IPS-18a (cell line): ENCODE measurements at regions not wholly inside any gene's neighbourhood (a gene's known extent, or its start where the extent isn't known, plus 50 kb on each side); places are given as distances from the start of the nearest gene placed in this dataset.

Source experiments
- H3K27ac ChIP-seq: one replicate; pipeline ENCODE4 v1.5.1; 2013; ENCODE audit warnings: low read length
- H3K27me3 ChIP-seq: one replicate; pipeline ENCODE4 v1.6.1; 2013; ENCODE audit warnings: mild to moderate bottlenecking, low read length; ENCODE audit not compliant: control insufficient read depth, insufficient read depth
- H3K36me3 ChIP-seq: one replicate; pipeline ENCODE4 v1.6.1; 2013; ENCODE audit warnings: low read depth, low read length; ENCODE audit not compliant: control insufficient read depth
- H3K4me1 ChIP-seq: one replicate; pipeline ENCODE4 v1.6.1; 2013; ENCODE audit warnings: low read depth, low read length; ENCODE audit not compliant: control insufficient read depth
- H3K4me3 ChIP-seq: one replicate; pipeline ENCODE4 v1.5.1; 2013; ENCODE audit warnings: low read length
- H3K9ac ChIP-seq: one replicate; pipeline ENCODE4 v1.6.1; 2013; ENCODE audit warnings: mild to moderate bottlenecking, low read length, moderate library complexity
- H3K9me3 ChIP-seq: one replicate; pipeline ENCODE4 v1.6.1; 2013; ENCODE audit warnings: low read depth, low read length; ENCODE audit not compliant: control insufficient read depth

DNA sequence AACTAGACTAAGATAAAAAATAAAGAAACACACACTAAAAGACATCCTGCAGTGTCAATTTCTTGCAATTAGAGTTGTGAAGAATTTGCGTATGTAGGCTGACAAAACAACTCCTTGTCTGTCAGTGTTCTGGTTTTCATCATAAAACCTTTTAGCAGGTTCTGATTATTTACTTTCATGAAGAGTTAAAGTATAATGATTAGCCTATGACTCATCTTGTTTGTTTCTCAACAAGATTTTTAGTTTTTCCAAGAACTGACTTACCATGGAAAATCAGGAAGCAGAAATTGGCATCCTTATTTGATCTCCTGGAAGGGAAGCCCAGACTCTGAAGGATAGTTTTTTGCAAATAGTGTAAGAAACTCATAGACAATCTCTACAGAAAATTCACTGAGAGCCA lies 848.7 kb upstream of the PCDH9 start:
- H3K36me3 ChIP-seq: no peaks in the 10 kb centered on the region
- H3K4me3 ChIP-seq: no peak overlapping the region
- H3K27me3 ChIP-seq: no peaks in the 10 kb centered on the region
- H3K9ac ChIP-seq: no peak overlapping the region
- H3K4me1 ChIP-seq: no peaks in the 10 kb centered on the region
- H3K27ac ChIP-seq: no peak overlapping the region
- no peaks in the 10 kb centered on the region for H3K9me3 ChIP-seq

DNA sequence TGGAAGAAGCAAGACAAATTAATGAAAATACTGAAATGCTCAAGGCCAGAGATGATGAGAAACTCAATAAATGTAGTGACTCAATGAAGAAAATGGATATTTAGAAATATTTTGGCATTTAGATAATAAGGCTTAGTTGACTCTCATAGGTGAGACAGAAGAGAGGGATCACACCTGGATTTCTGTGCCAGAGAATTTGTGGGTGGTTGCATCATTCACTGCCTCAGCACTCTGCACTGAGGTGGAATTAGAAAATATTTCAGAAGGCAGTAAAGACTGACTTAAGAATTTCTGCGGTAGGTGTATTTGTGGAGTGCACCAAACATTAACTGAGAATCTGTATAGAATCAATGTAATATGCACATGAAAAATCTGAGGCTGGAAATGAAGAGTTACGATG lies 848.3 kb upstream of the PCDH9 start:
- H3K4me3 ChIP-seq: no peak overlapping the region
- no peak overlapping the region for H3K9ac ChIP-seq
- no peaks in the 10 kb centered on the region for H3K9me3 ChIP-seq
- no peaks in the 10 kb centered on the region for H3K4me1 ChIP-seq
- H3K27ac ChIP-seq: no peak overlapping the region
- H3K36me3 ChIP-seq: no peaks in the 10 kb centered on the region
- H3K27me3 ChIP-seq: no peaks in the 10 kb centered on the region

DNA sequence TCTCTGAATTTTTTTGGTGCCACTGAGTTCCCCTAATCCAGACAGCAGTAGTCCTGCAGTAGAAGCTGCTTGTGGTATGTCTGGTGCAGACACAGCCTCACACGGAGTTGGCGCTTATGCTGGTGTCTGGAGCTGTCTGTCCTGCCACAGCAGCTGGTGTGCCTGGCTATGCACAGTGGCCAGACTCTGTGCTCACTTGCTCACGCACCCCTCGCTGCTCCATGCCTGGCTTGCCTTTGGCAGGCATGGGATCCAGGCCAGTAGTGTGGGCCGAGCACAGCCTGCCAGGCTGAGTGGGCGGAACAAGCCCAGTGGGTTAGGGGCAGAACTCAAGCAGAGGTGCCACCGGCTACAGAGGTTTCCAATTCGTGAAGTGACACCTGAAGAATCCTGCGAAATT lies 845.9 kb upstream of the PCDH9 start:
- Histone ChIP-seq H3K9me3 (no peaks in the 10 kb centered on the region), H3K4me1 (no peaks in the 10 kb centered on the region), H3K27ac (no peak overlapping the region), H3K9ac (no peak overlapping the region), H3K4me3 (no peak overlapping the region), H3K36me3 (no peaks in the 10 kb centered on the region), H3K27me3 (no peaks in the 10 kb centered on the region)

DNA sequence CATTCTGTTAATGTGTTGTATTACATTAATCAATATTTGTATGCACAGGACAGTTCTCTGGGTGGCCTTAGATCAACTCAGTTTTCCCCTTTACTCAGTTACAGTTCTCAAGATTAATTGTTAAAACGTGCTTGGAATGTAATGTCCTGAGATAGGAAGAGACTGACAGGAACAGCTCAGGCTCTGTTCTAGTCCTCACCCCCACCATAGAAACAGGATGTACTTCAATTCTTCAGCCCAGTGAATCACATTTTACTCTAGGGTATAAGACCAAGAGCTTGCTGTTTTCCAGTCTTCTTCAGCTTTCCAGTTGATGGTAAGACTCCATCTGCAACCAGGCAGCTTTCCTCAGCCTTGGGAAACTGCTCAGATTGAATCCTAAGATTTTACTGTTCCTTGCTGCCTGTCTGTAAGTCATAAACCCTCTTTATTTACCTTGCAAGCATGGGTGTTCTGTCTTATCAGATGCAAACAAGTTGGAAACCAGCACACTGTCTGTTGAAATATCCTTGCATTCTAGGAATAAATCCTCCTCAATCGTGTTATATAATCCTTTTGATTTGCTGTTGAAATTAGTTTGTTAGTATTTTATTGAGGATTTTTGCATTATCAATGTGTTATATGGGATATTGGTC lies 836.9 kb upstream of the PCDH9 start:
- no peaks in the 10 kb centered on the region for H3K36me3 ChIP-seq
- H3K27ac ChIP-seq: no peak overlapping the region
- no peaks in the 10 kb centered on the region for H3K4me1 ChIP-seq
- H3K9me3 ChIP-seq: no peaks in the 10 kb centered on the region
- H3K4me3 ChIP-seq: no peak overlapping the region
- no peaks in the 10 kb centered on the region for H3K27me3 ChIP-seq
- H3K9ac ChIP-seq: no peak overlapping the region

DNA sequence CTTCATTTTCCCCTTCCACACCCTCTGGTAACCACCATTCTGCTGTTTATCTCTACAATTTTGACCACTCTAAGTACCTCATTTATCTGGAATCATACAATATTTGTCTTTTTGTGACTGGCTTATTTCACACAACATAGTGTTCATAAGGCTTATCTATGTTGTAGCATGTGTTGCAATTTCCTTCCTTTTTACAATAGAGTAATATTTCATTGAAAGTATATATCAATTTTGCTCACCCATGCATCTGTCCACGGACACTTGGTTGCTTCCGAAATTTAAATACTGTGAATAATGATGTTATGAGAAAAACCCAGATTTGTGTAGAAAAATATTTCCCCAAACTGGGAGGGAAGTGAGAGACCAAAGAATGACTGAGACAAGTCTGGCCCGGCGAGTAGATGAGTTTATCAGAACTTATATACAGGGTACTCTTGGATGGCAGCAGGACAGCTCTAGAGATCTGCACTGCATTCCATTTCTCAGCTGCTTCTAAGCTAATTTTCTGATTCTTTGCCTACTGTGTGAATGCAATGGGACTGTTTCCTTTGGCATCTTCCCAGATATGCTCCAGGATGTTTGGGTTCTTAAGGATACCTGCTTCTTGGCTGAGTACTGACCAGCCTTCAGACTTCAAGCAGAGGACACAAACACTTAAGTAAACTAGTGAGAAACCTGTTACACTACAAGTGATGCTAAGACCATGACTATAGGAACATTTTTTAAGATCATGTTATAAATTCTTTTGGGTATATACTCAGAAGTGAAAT lies 834.0 kb upstream of the PCDH9 start:
- Histone ChIP-seq H3K9ac (no peak overlapping the region), H3K27me3 (no peaks in the 10 kb centered on the region), H3K27ac (no peak overlapping the region), H3K36me3 (no peaks in the 10 kb centered on the region), H3K4me1 (no peaks in the 10 kb centered on the region), H3K9me3 (no peaks in the 10 kb centered on the region), H3K4me3 (no peak overlapping the region)

DNA sequence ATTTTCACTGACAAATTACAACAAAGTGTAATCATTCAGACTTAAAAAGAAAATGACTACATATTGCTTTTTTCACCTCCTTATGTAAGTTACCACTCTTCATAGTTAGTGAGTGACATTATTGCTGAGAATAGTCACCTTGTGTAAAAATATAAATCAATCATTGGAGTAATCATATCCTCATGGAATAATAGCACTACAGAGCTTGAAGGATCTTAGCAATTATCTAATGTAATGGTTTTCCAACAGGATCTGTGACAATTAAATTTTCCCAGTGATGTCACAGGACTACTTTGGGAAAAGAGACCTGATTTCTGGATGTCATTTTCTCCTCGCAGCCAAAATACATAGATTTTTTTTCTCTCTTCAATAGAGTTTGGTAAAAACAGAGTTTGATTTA lies 833.0 kb upstream of the PCDH9 start:
- no peak overlapping the region for H3K27ac ChIP-seq
- no peaks in the 10 kb centered on the region for H3K4me1 ChIP-seq
- no peaks in the 10 kb centered on the region for H3K9me3 ChIP-seq
- no peak overlapping the region for H3K9ac ChIP-seq
- H3K36me3 ChIP-seq: no peaks in the 10 kb centered on the region
- H3K4me3 ChIP-seq: no peak overlapping the region
- H3K27me3 ChIP-seq: no peaks in the 10 kb centered on the region

DNA sequence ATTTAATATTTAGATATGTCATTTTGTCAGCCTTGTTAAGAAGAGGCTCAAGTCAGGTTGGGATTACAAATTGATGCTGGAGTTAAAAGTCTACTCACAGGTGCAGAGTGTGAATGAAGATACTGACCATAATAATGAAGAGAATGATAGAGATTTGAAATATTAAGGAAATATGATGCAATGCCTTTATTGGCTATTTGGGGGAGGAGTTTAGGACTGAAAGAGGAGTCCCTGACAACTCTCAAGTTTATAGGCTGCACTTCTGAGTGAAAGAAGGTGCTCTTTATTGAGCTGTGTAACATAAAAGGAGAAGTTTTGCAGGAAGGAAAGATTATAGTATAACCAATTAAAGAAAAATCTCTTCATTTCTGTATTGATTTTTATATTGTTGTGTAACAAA lies 827.7 kb upstream of the PCDH9 start:
- H3K36me3 ChIP-seq: no peaks in the 10 kb centered on the region
- H3K4me3 ChIP-seq: no peak overlapping the region
- no peaks in the 10 kb centered on the region for H3K27me3 ChIP-seq
- H3K9ac ChIP-seq: no peak overlapping the region
- peaks cover 10% of the 10 kb centered on the region for H3K9me3 ChIP-seq
- H3K4me1 ChIP-seq: no peaks in the 10 kb centered on the region
- no peak overlapping the region for H3K27ac ChIP-seq

DNA sequence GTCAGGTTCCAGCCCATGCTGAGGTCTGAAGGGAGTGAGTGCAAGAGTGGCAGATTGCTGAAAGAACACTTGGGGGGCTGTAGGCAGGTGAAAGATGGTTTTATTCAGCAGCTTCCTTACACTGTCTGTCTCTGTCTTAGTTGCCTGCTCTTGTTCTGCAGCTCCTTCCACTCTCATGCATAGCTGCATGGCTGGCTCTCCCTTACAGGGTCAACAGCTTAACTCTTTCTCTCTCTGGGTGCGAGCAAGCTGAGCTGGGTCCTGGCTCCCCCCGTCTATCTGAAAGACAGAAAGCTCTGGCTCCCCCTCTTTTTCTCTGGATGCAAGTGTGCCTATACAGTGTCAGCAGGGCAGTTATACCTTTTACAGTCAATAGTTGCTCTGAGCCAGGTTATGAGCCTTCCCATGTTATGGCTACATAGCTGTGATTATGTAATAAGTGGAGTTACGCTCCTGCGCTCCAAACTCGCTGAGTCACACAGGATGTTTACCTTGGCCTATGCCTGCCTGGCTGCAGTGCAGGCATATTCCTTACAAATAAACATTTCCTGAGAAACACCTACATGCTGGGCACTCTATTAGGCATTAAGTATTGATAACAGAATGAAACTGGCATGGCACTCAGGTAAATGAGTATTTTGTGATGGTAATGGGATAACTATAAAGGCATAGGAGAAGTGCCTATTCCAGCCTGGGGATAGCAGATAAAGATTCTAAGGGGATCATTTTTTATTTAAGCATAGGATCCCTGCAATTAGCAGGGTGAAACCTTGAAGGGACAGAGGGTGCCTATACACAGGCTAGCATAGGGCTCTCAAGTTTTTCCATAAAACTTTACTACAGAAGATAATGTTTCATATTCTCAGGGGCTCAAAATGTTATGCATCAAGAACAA lies 826.9 kb upstream of the PCDH9 start:
- Histone ChIP-seq H3K27ac (no peak overlapping the region), H3K36me3 (no peaks in the 10 kb centered on the region)

DNA sequence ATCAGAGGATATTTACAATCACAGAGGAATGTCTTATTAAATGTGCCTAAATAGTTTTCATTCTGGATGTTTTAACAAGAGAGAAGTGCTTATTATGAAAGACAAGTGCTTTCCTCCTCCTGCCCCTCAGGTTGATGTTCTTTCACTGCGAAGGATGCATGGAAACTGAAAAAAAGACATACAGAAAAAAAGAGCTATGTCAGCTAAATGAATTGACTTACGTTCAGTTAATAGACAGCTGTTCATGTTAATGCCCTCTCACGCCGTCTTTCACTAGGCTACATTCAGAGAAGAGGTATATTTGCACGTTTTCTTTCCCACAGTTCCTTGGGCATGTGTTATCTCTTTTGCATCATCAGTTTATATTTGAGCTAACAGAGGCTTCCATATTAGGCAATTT lies 821.8 kb upstream of the PCDH9 start:
- no peaks in the 10 kb centered on the region for H3K4me1 ChIP-seq
- H3K27me3 ChIP-seq: no peaks in the 10 kb centered on the region
- peaks cover 6% of the 10 kb centered on the region for H3K9me3 ChIP-seq
- H3K4me3 ChIP-seq: no peak overlapping the region
- no peak overlapping the region for H3K27ac ChIP-seq
- no peaks in the 10 kb centered on the region for H3K36me3 ChIP-seq
- no peak overlapping the region for H3K9ac ChIP-seq

More for the DNA sequence above, 826.9 kb upstream of the PCDH9 start:
- Histone ChIP-seq H3K9ac (no peak overlapping the region), H3K9me3 (peaks cover 10% of the 10 kb centered on the region), H3K4me1 (no peaks in the 10 kb centered on the region), H3K27me3 (no peaks in the 10 kb centered on the region), H3K4me3 (no peak overlapping the region)

DNA sequence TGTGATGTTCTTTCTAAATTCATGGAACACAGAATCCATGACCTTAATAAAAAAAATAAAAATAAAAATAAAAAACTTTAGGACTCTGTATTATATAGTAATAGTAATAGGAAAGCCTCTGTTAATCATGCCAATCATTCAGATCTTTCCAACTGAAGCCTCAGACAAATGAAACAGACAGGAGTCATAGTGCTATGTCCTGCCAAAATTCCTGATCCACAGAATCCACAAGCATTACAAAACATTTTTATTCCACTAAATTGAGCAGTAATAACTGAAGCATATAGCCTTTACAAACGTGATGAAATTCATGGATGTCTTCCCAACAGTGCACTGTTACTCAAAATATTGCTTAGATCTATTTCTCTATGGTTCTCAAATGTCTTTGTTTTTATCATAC lies 820.6 kb upstream of the PCDH9 start:
- Histone ChIP-seq H3K9me3 (no peaks in the 10 kb centered on the region), H3K4me3 (no peak overlapping the region), H3K27ac (no peak overlapping the region), H3K27me3 (no peaks in the 10 kb centered on the region), H3K36me3 (no peaks in the 10 kb centered on the region), H3K4me1 (no peaks in the 10 kb centered on the region), H3K9ac (no peak overlapping the region)

DNA sequence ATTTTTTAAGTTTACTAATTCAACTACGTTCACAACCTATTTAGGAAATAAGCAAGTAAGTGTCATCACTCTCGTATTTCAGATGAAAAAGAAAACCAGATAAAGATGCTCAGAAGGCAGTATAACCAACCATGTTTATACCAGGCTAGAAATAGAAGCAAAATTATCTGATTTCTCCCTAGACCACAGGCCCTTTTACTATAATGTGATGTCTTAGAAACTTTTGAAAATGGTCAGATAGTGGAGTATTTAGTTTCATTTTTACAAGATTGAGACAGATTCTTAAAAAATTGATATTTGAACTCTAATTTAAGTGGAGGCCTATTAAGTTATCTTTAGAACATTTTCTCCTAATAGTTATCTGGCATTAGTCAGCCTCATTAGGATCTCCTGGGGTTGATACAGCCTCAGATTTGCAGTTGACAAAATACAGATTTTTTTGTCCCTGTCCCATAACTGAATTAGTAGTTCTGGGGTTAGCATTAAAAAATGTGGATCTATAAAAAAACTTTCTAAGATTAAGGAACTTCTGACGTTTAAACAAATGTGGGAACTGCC lies 818.7 kb upstream of the PCDH9 start:
- no peaks in the 10 kb centered on the region for H3K36me3 ChIP-seq
- H3K4me1 ChIP-seq: no peaks in the 10 kb centered on the region
- H3K27me3 ChIP-seq: no peaks in the 10 kb centered on the region
- no peak overlapping the region for H3K27ac ChIP-seq
- no peaks in the 10 kb centered on the region for H3K9me3 ChIP-seq
- H3K4me3 ChIP-seq: no peak overlapping the region
- H3K9ac ChIP-seq: no peak overlapping the region
